ENCODE measurements at regions not wholly inside any gene's neighbourhood (a gene's known extent, or its start where the extent isn't known, plus 50 kb on each side); places are given as distances from the start of the nearest gene placed in this dataset.
A peak's percentile ranks its signal among the peaks of the same experiment; 100 is the strongest.

DNA sequence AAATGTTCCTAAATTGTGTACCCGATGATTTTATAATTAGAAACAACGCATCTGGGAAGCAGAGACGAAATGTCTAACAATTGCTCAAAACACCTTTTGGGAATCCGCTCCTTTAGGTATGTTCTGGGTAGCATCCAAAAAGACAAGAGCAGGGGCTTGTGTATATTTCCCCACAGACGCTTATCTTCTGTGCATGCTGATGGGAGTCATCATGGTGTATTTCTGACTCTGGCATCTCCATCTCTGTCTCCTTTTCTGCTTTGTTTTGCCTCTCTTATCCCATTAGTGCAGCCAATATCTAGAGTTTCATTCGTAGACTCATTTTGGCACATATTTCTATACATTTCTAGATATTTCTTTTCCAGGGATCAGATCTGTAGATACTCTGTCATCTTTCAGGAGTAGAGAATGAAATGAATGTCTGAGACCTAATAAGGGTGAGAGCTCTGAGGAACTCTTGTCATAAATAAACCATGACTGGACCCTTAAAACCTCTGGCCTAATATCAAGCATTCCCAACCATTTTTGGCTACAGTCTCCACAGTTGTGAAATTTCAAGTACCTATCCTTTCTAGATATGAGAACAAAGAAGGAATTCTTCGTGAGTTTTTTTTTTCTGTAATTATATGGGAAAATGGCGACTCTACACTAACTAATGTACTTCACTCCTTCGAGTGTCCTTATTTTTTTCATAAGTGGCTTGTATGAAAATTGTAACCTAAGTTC is 508.2 kb downstream of the ACTL7B start:
- H3K4me1 ChIP-seq (ENCODE audit: control insufficient read depth in 5 of 5, insufficient read depth in 5 of 5, low read length in 5 of 5), result peaks cover 0 to 4% (median 0%) of the 10 kb centered on the region in 5 donors
- no peaks in the 10 kb centered on the region for H3K9me3 ChIP-seq (ENCODE audit: control insufficient read depth in 4 of 4, insufficient read depth in 3 of 4, low read length in 3 of 4)
- no peak overlapping the region for H3K9ac ChIP-seq (ENCODE audit: insufficient read depth in 1 of 2, low read length in 2 of 2)
- ATAC-seq (ENCODE audit: insufficient read depth, low FRiP score), result no peak
- no peak overlapping the region for H3K4me3 ChIP-seq
- no peaks in the 10 kb centered on the region for H3K36me3 ChIP-seq (ENCODE audit: control insufficient read depth in 4 of 4, insufficient read depth in 4 of 4, low read length in 4 of 4)
- H3K27me3 ChIP-seq (ENCODE audit: control insufficient read depth in 3 of 3, insufficient read depth in 3 of 3, low read length in 2 of 3), result no peaks in the 10 kb centered on the region
- WGBS, 2 donors, result 79 to 89% methylated on average over 9 of the region's 9 CpGs
- DNase-seq, result peak in 2 of 3 donors; percentile 22 to 63
- no peak overlapping the region for H3K27ac ChIP-seq (ENCODE audit: low read depth in 1 of 2, low read length in 1 of 2)
- TF ChIP-seq, protein P1, sequence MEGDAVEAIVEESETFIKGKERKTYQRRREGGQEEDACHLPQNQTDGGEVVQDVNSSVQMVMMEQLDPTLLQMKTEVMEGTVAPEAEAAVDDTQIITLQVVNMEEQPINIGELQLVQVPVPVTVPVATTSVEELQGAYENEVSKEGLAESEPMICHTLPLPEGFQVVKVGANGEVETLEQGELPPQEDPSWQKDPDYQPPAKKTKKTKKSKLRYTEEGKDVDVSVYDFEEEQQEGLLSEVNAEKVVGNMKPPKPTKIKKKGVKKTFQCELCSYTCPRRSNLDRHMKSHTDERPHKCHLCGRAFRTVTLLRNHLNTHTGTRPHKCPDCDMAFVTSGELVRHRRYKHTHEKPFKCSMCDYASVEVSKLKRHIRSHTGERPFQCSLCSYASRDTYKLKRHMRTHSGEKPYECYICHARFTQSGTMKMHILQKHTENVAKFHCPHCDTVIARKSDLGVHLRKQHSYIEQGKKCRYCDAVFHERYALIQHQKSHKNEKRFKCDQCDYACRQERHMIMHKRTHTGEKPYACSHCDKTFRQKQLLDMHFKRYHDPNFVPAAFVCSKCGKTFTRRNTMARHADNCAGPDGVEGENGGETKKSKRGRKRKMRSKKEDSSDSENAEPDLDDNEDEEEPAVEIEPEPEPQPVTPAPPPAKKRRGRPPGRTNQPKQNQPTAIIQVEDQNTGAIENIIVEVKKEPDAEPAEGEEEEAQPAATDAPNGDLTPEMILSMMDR (IDR thresholded peaks at IDR 0.05; ENCODE audit: control extremely low read depth, extremely low read depth), result no peak

DNA sequence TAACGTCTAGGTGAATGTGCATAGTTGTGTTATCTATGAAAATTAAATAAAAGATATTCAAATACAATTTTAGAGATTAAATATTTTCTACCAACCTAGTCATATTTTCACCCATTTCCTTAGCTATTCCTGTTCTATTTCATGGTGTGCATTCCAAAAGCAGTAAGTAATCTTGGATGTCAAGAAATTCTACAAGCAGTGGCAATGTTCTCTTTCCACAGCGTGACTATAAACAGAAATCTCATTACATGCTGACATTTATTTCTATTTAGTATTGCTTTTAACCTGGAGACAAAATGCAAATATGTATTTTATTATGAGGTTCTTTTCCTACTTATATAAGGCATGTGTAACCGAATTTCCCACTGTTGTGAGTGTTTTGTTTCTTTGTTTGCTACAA is 510.0 kb downstream of the ACTL7B start:
- peaks cover 0 to 4% (median 0%) of the 10 kb centered on the region in 5 donors for H3K4me1 ChIP-seq (ENCODE audit: control insufficient read depth in 5 of 5, insufficient read depth in 5 of 5, low read length in 5 of 5)
- no peak overlapping the region for H3K27ac ChIP-seq (ENCODE audit: low read depth in 1 of 2, low read length in 1 of 2)
- no peaks in the 10 kb centered on the region for H3K9me3 ChIP-seq (ENCODE audit: control insufficient read depth in 4 of 4, insufficient read depth in 3 of 4, low read length in 3 of 4)
- no peak for DNase-seq
- ATAC-seq (ENCODE audit: insufficient read depth, low FRiP score), result no peak
- H3K36me3 ChIP-seq (ENCODE audit: control insufficient read depth in 4 of 4, insufficient read depth in 4 of 4, low read length in 4 of 4), result no peaks in the 10 kb centered on the region
- no peak overlapping the region for H3K9ac ChIP-seq (ENCODE audit: insufficient read depth in 1 of 2, low read length in 2 of 2)
- TF ChIP-seq, protein P1 (IDR thresholded peaks at IDR 0.05; ENCODE audit: control extremely low read depth, extremely low read depth), result no peak
- 71 to 86% methylated on average over 3 of the region's 3 CpGs for WGBS, 2 donors
- no peak overlapping the region for H3K4me3 ChIP-seq
- no peaks in the 10 kb centered on the region for H3K27me3 ChIP-seq (ENCODE audit: control insufficient read depth in 3 of 3, insufficient read depth in 3 of 3, low read length in 2 of 3)

DNA sequence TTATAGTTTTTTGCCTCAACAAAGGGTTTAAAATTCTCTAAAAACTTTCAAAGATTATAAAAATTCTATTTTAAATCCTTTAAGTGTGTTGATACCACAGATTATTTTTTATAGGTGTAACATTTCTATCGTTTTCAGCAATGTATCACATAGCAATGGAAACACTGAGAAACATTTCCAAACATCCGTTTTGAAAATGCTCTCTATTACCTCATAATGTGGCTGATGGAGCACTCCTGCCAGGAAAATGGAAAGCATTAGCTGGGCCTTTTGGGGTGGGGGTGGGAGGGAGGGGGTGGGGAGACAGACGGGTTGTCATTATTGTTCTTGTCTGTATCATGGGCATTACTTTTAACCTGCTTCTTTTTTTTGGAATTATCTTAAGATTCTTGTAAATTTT is 516.5 kb downstream of the ACTL7B start:
- H3K9me3 ChIP-seq (ENCODE audit: control insufficient read depth in 4 of 4, insufficient read depth in 3 of 4, low read length in 3 of 4), result no peaks in the 10 kb centered on the region
- TF ChIP-seq, protein P1 (IDR thresholded peaks at IDR 0.05; ENCODE audit: control extremely low read depth, extremely low read depth), result no peak
- ATAC-seq (ENCODE audit: insufficient read depth, low FRiP score) (no peak), DNase-seq (peak in 1 of 3 donors; percentile 16)
- no peaks in the 10 kb centered on the region for H3K4me1 ChIP-seq (ENCODE audit: control insufficient read depth in 5 of 5, insufficient read depth in 5 of 5, low read length in 5 of 5)
- H3K4me3 ChIP-seq, result no peak overlapping the region
- H3K27me3 ChIP-seq (ENCODE audit: control insufficient read depth in 3 of 3, insufficient read depth in 3 of 3, low read length in 2 of 3), result no peaks in the 10 kb centered on the region
- no peaks in the 10 kb centered on the region for H3K36me3 ChIP-seq (ENCODE audit: control insufficient read depth in 4 of 4, insufficient read depth in 4 of 4, low read length in 4 of 4)
- WGBS, 2 donors, result 54 to 77% methylated on average over 3 of the region's 3 CpGs
- no peak overlapping the region for H3K9ac ChIP-seq (ENCODE audit: insufficient read depth in 1 of 2, low read length in 2 of 2)
- no peak overlapping the region for H3K27ac ChIP-seq (ENCODE audit: low read depth in 1 of 2, low read length in 1 of 2)

DNA sequence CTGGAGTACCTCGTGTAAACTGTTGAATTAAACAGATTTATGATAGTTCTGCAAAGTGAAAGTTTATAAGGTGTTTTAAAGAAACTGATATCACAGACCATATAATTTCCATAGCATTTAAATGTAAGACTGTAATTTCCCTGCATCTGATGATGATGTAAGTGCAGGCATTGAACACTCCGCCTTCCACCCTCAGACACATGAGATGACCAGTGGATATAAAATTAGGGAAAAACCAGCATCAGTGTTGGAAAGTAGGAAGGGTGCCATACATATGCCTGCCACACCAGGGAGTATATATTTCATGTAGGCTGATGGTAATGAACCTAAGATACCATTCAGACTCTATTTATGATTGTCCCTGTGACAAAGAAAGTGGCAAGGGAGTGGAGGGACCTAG is 519.2 kb downstream of the ACTL7B start:
- no peaks in the 10 kb centered on the region for H3K27me3 ChIP-seq (ENCODE audit: control insufficient read depth in 3 of 3, insufficient read depth in 3 of 3, low read length in 2 of 3)
- WGBS, 2 donors, result 83 to 88% methylated on average over 2 of the region's 2 CpGs
- ATAC-seq (ENCODE audit: insufficient read depth, low FRiP score) (no peak), DNase-seq (no peak)
- H3K4me3 ChIP-seq, result no peak overlapping the region
- H3K9ac ChIP-seq (ENCODE audit: insufficient read depth in 1 of 2, low read length in 2 of 2), result no peak overlapping the region
- TF ChIP-seq, protein P1 (IDR thresholded peaks at IDR 0.05; ENCODE audit: control extremely low read depth, extremely low read depth), result no peak
- H3K36me3 ChIP-seq (ENCODE audit: control insufficient read depth in 4 of 4, insufficient read depth in 4 of 4, low read length in 4 of 4), result no peaks in the 10 kb centered on the region
- no peaks in the 10 kb centered on the region for H3K4me1 ChIP-seq (ENCODE audit: control insufficient read depth in 5 of 5, insufficient read depth in 5 of 5, low read length in 5 of 5)
- H3K9me3 ChIP-seq (ENCODE audit: control insufficient read depth in 4 of 4, insufficient read depth in 3 of 4, low read length in 3 of 4), result no peaks in the 10 kb centered on the region
- H3K27ac ChIP-seq (ENCODE audit: low read depth in 1 of 2, low read length in 1 of 2), result no peak overlapping the region
